Gastroesophageal sphincter (tissue), 4 donors: ENCODE measurements at regions not wholly inside any gene's neighbourhood (a gene's known extent, or its start where the extent isn't known, plus 50 kb on each side); places are given as distances from the start of the nearest gene placed in this dataset.
"Not testable (repeated sequence)": the region's sequence is repeated elsewhere in the genome, so short reads cannot be mapped to it uniquely, and the experiment has no call there.

Experiments
- ATAC-seq: fragments of 150-250 bp; one replicate; pipeline ENCODE4 v1.9.1; 2016; ENCODE audit warnings: mild to moderate bottlenecking, moderate library complexity
- H3K27ac ChIP-seq, 4 donors: fragments of 200-600 bp; sonication (generic) in 3 of 4; 1 replicate in 3 of 4; 2 replicates in 1 of 4; pipeline ENCODE4 v1.5.1; 2016 to 2019
- H3K27me3 ChIP-seq: fragments of 200-600 bp; sonication (generic); one replicate; pipeline ENCODE4 v1.5.1; 2019
- H3K36me3 ChIP-seq, 2 donors: fragments of 200-600 bp; sonication (generic); one replicate each; pipeline ENCODE4 v1.5.1; 2019; ENCODE audit warnings: control low read depth in 1 of 2
- H3K4me1 ChIP-seq, 3 donors: fragments of 200-600 bp; sonication (generic); 1 replicate in 2 of 3; 2 replicates in 1 of 3; pipeline ENCODE4 v1.5.1; 2016 to 2019; ENCODE audit warnings: control low read depth in 2 of 3
- H3K4me3 ChIP-seq, 2 donors: fragments of 200-600 bp; sonication (generic); one replicate each; pipeline ENCODE4 v1.5.1; 2019; ENCODE audit warnings: mild to moderate bottlenecking in 1 of 2, moderate library complexity in 1 of 2
- H3K9me3 ChIP-seq, 3 donors: fragments of 200-600 bp; sonication (generic); one replicate each; pipeline ENCODE4 v1.5.1; 2017 to 2019; ENCODE audit warnings: control low read depth in 2 of 3
- CTCF ChIP-seq, 4 experiments: fragments of 200-600 bp in 2 of 4; fragments of 450-650 bp in 2 of 4; sonication (generic) in 1 of 4; IDR thresholded peaks; one replicate each; pipeline ENCODE4 v1.5.1; 2017 to 2019; ENCODE audit warnings: antibody characterized with exemption in 4 of 4, mild to moderate bottlenecking in 2 of 4, moderate library complexity in 2 of 4
- EP300 ChIP-seq: sonication (generic); formaldehyde crosslinking; IDR thresholded peaks from one replicate; pipeline ENCODE4 v1.6.1; 2017; ENCODE audit warnings: antibody characterized with exemption, mild to moderate bottlenecking
- POLR2A ChIP-seq, 2 donors: fragments of 450-650 bp; IDR thresholded peaks; one replicate each; pipeline ENCODE4 v1.6.1; 2017; ENCODE audit warnings: antibody characterized with exemption in 2 of 2, mild to moderate bottlenecking in 2 of 2, moderate library complexity in 1 of 2
- POLR2AphosphoS5 ChIP-seq: sonication (generic); formaldehyde crosslinking; IDR thresholded peaks from one replicate; pipeline ENCODE4 v1.6.1; 2017; ENCODE audit warnings: antibody characterized with exemption
- WGBS, 2 donors: methylation state at CpG; one replicate each; pipeline ENCODE4 v1.1.5; 2018; ENCODE audit warnings: low coverage in 1 of 2; 5-methylcytosine and 5-hydroxymethylcytosine counted together

- H3K4me1 ChIP-seq: no peaks in the 10 kb centered on the region
- H3K27ac ChIP-seq: no peak overlapping the region
- H3K36me3 ChIP-seq: no peaks in the 10 kb centered on the region
- H3K9me3 ChIP-seq: no peaks in the 10 kb centered on the region
- no peaks in the 10 kb centered on the region for H3K27me3 ChIP-seq
- H3K4me3 ChIP-seq: no peak overlapping the region
- TF ChIP-seq POLR2AphosphoS5 (no peak), POLR2A (IDR thresholded peaks at IDR 0.05) (no peak)
- WGBS, 2 donors: 24 to 25% methylated on average over 2 to 3 of the region's 4 CpGs
- no peak for ATAC-seq
Observed at GRCh38 chr4:34422472-34423175, 1821.7 kb downstream of the ARAP2 start.

GRCh38 chr4:34432706-34433105 is 1811.6 kb downstream of the ARAP2 start:
- H3K4me3 ChIP-seq: no peak overlapping the region
- ATAC-seq: no peak
- no peaks in the 10 kb centered on the region for H3K9me3 ChIP-seq
- no peaks in the 10 kb centered on the region for H3K4me1 ChIP-seq
- no peaks in the 10 kb centered on the region for H3K27me3 ChIP-seq
- no peak overlapping the region for H3K27ac ChIP-seq
- H3K36me3 ChIP-seq: no peaks in the 10 kb centered on the region
- no peak for TF ChIP-seq POLR2AphosphoS5
- TF ChIP-seq POLR2A (IDR thresholded peaks at IDR 0.05): no peak
- TF ChIP-seq CTCF (IDR thresholded peaks at IDR 0.05): no peak
- TF ChIP-seq EP300: no peak
- WGBS, 2 donors: 78 to 87% methylated on average over 5 of the region's 5 CpGs

GRCh38 chr4:34434377-34434776 is 1809.9 kb downstream of the ARAP2 start:
- H3K4me1 ChIP-seq, H3K27ac ChIP-seq, H3K4me3 ChIP-seq, H3K36me3 ChIP-seq, H3K27me3 ChIP-seq, H3K9me3 ChIP-seq, ATAC-seq: not testable (repeated sequence)
- WGBS, 2 donors: 51 to 76% methylated on average over 5 of the region's 5 CpGs

- no peak for ATAC-seq
- H3K4me1 ChIP-seq: no peaks in the 10 kb centered on the region
- 46 to 86% methylated on average over 1 to 2 of the region's 2 CpGs for WGBS, 2 donors
- TF ChIP-seq EP300 (no peak), CTCF (IDR thresholded peaks at IDR 0.05) (no peak), POLR2AphosphoS5 (no peak), POLR2A (IDR thresholded peaks at IDR 0.05) (no peak)
- H3K36me3 ChIP-seq: no peaks in the 10 kb centered on the region
- H3K9me3 ChIP-seq: no peaks in the 10 kb centered on the region
- H3K4me3 ChIP-seq: no peak overlapping the region
- no peaks in the 10 kb centered on the region for H3K27me3 ChIP-seq
- H3K27ac ChIP-seq: no peak overlapping the region
Observed at GRCh38 chr4:34464196-34464595, 1780.1 kb downstream of the ARAP2 start.

- 0 to 8% methylated on average over 1 of the region's 1 CpG for WGBS, 2 donors
- no peak for ATAC-seq
- Histone ChIP-seq H3K27ac (no peak overlapping the region), H3K9me3 (no peaks in the 10 kb centered on the region), H3K4me1 (no peaks in the 10 kb centered on the region), H3K4me3 (no peak overlapping the region), H3K27me3 (no peaks in the 10 kb centered on the region), H3K36me3 (no peaks in the 10 kb centered on the region)
- TF ChIP-seq CTCF (IDR thresholded peaks at IDR 0.05) (no peak), EP300 (no peak), POLR2AphosphoS5 (no peak), POLR2A (IDR thresholded peaks at IDR 0.05) (no peak)
Observed at GRCh38 chr4:34466411-34466810, 1777.9 kb downstream of the ARAP2 start.

- 51 to 64% methylated on average over 2 of the region's 2 CpGs for WGBS, 2 donors
- TF ChIP-seq CTCF (IDR thresholded peaks at IDR 0.05) (no peak), EP300 (no peak), POLR2A (IDR thresholded peaks at IDR 0.05) (no peak), POLR2AphosphoS5 (no peak)
- ATAC-seq: no peak
- no peaks in the 10 kb centered on the region for H3K4me1 ChIP-seq
- H3K27me3 ChIP-seq: no peaks in the 10 kb centered on the region
- H3K27ac ChIP-seq: no peak overlapping the region
- H3K36me3 ChIP-seq: no peaks in the 10 kb centered on the region
- H3K4me3 ChIP-seq: no peak overlapping the region
- H3K9me3 ChIP-seq: no peaks in the 10 kb centered on the region
Observed at GRCh38 chr4:34469516-34469915, 1774.8 kb downstream of the ARAP2 start.
